HG02981 (cell line): ENCODE measurements at regions not wholly inside any gene's neighbourhood (a gene's known extent, or its start where the extent isn't known, plus 50 kb on each side); places are given as distances from the start of the nearest gene placed in this dataset.
"Not testable (repeated sequence)": the region's sequence is repeated elsewhere in the genome, so short reads cannot be mapped to it uniquely, and the experiment has no call there.

ENCODE experiments used
- ATAC-seq: cut with Tn5 transposase; IDR thresholded peaks from one replicate; pipeline ENCODE4 v1.9.1; 2021; ENCODE audit warnings: mild to moderate bottlenecking, moderate library complexity; ENCODE audit not compliant: unreplicated experiment

- no peak for ATAC-seq
These were observed 160.4 kb downstream of the UACA start for GRCh38 chr15:70602834-70603560.

- no peak for ATAC-seq
These were observed 161.1 kb downstream of the UACA start for GRCh38 chr15:70602281-70602680.

DNA sequence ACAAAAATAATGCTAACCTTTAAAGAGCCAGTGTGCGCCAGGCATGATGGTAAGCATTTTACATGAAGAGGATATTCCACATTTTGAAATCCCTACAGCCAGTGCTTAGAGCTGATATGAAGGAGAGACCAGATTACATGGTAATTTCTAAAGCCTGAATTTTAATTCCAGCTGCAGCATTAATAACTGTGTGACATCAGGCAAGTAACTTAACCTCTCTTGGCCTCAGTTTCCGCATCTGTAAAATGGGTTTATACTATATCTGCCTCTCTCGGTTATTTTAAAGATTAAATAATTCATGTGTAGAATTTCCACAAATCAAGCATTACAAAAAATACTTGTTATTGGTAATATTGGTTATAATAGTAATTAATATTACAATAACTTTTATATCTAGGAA lies 165.4 kb downstream of the UACA start:
- no peak for ATAC-seq

GRCh38 chr15:70597056-70597603 lies 166.2 kb downstream of the UACA start:
- ATAC-seq, result no peak

- ATAC-seq, result no peak
These were observed 166.9 kb downstream of the UACA start for GRCh38 chr15:70596354-70597055.

DNA sequence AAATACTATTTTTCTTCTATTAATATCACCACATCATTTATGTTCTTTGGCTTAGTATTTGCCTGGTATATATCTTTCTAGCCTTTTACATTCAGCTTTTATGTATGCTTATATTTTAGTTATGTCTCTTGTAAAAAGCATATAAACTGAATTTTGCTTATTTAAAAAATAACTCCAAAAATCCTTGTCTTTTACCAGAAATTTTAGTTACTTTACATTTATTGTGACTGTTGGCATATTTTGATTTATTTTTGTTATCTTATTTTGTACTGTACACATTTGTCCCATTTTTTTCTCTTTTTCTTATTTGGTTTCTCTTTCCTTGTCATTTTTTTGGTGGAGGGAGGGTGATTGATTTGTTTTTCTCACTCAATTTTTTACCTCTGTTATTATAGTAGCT lies 169.6 kb downstream of the UACA start:
- ATAC-seq, result no peak

DNA sequence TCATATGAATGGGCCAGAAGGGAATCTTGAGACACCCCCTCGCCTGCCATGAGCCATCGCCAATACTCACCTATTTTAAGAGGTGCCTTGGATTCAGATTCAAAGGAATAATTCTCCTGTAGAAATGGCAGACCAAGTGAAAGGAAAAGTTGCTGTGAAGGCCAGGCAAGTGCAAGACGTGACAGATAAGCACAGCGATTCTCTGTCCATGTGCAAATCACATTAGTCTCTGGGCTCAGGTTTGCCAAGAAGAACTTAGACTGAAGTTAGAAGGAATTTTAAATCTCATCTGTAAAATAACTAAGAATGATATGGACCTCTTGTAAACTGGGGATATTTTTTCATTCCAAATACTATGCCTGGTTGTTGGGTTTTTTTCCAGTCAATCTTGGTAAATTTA lies 173.6 kb downstream of the UACA start:
- ATAC-seq, result no peak

- no peak for ATAC-seq
These were observed 174.1 kb downstream of the UACA start for GRCh38 chr15:70589221-70589620.

- ATAC-seq, result no peak
These were observed 174.7 kb downstream of the UACA start for GRCh38 chr15:70588613-70589012.

- ATAC-seq, result no peak
These were observed 175.3 kb downstream of the UACA start for GRCh38 chr15:70587896-70588567.

- not testable (repeated sequence) for ATAC-seq
These were observed 176.2 kb downstream of the UACA start for GRCh38 chr15:70587012-70587634.

- no peak for ATAC-seq
These were observed 177.1 kb downstream of the UACA start for GRCh38 chr15:70586241-70586640.

DNA sequence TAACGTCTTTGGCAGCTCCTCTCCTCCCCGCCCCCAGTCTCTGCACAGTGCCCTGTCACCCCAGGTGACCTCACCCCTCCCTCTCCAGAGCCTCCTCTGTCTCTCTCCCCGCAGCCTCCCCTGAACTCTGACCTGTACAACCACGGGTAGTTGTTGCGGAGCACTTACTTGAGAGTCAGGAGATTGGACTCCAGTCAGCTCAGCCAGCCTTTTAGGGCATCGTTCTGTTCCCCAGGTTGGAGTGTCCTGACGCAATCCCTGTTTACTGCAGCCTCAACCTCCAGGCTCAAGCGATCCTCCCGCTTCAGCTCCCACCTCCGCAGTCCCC lies 177.7 kb downstream of the UACA start:
- no peak for ATAC-seq

DNA sequence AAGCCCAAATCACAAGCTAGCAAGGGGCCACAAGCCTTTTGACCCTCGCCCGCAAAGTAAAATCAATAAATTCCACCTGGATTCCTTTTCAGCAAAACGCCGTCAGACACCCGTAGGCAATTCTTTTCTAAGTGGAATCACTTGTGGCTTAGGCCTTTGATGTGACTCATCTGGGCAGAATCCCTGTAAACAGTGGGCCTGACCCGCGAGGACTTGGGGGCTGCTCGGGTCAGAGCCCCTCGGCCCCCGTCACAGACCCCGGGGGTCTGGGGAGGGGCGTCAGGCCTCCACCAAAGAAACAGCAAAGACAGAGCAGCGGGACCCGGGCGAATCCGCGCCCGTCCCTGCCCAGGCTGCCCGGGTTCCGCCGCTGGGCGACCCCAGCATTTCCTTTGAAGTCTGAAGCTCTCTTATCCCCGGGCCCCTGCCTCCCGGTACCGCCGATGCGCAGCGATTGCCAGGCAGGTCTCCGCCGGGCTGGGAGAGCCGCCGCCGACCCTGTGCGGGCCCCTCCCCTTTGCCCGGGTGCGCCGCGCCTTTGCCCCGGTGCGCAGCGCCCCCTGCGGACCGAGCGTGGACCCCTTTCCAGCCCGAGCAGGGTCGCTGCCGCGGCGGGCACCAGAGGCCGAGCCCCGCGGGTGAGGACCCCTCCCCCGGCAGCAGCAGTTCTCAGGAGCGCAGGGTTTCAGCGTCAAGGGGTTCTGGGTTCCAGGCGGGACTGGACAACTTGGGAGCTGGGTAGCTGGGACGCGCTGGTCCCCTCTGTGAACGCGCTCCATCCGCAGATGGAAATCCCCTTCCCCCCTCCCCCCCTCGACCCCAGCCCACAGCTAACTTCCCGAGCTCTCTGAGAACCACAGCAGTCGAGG lies 178.3 kb downstream of the UACA start:
- no peak for ATAC-seq

- ATAC-seq, result no peak
These were observed 178.9 kb downstream of the UACA start for GRCh38 chr15:70584441-70584837.

GRCh38 chr15:70583006-70583405 lies 180.4 kb downstream of the UACA start:
- ATAC-seq, result no peak

- ATAC-seq, result no peak
These were observed 181.0 kb downstream of the UACA start for GRCh38 chr15:70582143-70582945.

DNA sequence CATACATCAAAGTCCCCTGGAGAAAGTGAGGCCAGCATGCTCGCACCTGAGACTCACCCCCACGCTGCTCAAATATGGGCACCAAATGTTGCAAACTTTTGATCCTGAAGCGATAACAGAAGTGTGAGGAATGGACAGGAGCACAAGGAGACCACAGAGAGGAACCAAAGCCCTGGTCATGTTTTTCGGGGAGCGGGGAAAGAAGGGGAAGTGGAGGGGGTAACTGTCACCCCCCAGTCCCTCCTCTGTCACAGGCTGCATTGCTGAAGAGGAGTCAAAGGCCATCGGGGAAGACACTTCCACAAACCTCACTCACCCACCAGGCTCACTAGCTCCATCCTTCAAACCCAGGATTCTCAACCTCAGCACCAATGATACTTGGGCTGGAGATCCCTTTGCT lies 182.4 kb downstream of the UACA start:
- no peak for ATAC-seq

DNA sequence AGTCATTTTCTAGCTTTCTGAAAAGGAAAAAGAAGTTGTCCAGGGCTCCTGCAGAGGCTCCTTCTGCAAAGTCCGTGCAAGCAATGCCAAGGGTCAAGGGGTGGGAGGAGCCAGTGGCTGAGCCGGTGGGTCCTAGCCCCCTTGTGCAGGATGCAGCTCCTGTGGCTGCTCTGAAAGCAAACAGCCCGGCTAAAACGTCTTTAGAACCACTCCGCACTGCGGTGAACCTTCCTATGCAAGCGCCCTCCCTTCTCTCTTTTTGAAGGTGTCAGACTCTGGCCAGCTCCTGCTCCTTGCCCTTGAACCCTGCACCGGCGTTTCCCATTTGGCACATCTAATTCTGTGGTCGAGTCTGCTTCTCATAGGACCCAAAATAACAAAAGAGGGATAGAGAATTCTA lies 183.1 kb downstream of the UACA start:
- ATAC-seq, result no peak

- ATAC-seq, result no peak
These were observed 183.6 kb downstream of the UACA start for GRCh38 chr15:70579766-70580165.
